Mesendoderm (in vitro differentiated cells): ENCODE measurements at regions not wholly inside any gene's neighbourhood (a gene's known extent, or its start where the extent isn't known, plus 50 kb on each side); places are given as distances from the start of the nearest gene placed in this dataset.

Experiments
- DNase-seq: peaks from one replicate; pipeline ENCODE4 v3.0.0; 2013
- H2AK5ac ChIP-seq: 2 replicates; pipeline ENCODE4 v1.6.1; 2013; ENCODE audit warnings: low read length, inconsistent platforms
- H2BK120ac ChIP-seq: 2 replicates; pipeline ENCODE4 v1.6.1; 2013; ENCODE audit warnings: low read depth, mild to moderate bottlenecking, low read length, moderate library complexity, mixed read lengths
- H2BK15ac ChIP-seq: replicated peaks from 2 replicates; pipeline ENCODE4 v1.6.1; 2013; ENCODE audit warnings: low read depth, mild to moderate bottlenecking, moderate library complexity
- H2BK5ac ChIP-seq: 2 replicates; pipeline ENCODE4 v1.6.1; 2013; ENCODE audit warnings: low read length, inconsistent platforms
- H3K18ac ChIP-seq: 2 replicates; pipeline ENCODE4 v1.6.1; 2013; ENCODE audit warnings: mild to moderate bottlenecking, low read length, mixed read lengths
- H3K23ac ChIP-seq: one replicate; pipeline ENCODE4 v1.6.1; 2013; ENCODE audit warnings: low read length
- H3K27ac ChIP-seq: 2 replicates; pipeline ENCODE4 v1.5.1; 2013; ENCODE audit warnings: low read depth, mild to moderate bottlenecking, inconsistent platforms, low read length, moderate library complexity
- H3K27me3 ChIP-seq: 2 replicates; pipeline ENCODE4 v1.6.1; 2013; ENCODE audit warnings: low read length, control low read depth, mild to moderate bottlenecking, inconsistent platforms; ENCODE audit not compliant: insufficient read depth, poor library complexity
- H3K36me3 ChIP-seq: 2 replicates; pipeline ENCODE4 v1.6.1; 2013; ENCODE audit warnings: low read length, inconsistent platforms; ENCODE audit not compliant: control insufficient read depth, insufficient read depth
- H3K4ac ChIP-seq: one replicate; pipeline ENCODE4 v1.6.1; 2013; ENCODE audit warnings: low read depth, mild to moderate bottlenecking, low read length, moderate library complexity
- H3K4me1 ChIP-seq: 2 replicates; pipeline ENCODE4 v1.6.1; 2013; ENCODE audit warnings: low read depth, low read length, inconsistent platforms; ENCODE audit not compliant: control insufficient read depth
- H3K4me2 ChIP-seq: 2 replicates; pipeline ENCODE4 v1.6.1; 2013; ENCODE audit warnings: low read length
- H3K4me3 ChIP-seq: 2 replicates; pipeline ENCODE4 v1.5.1; 2013; ENCODE audit warnings: mild to moderate bottlenecking, low read length
- H3K56ac ChIP-seq: one replicate; pipeline ENCODE4 v1.6.1; 2013; ENCODE audit warnings: low read length
- H3K79me1 ChIP-seq: 2 replicates; pipeline ENCODE4 v1.6.1; 2013; ENCODE audit warnings: low read length, inconsistent platforms
- H3K79me2 ChIP-seq: 2 replicates; pipeline ENCODE4 v1.6.1; 2013; ENCODE audit warnings: mild to moderate bottlenecking, low read length; ENCODE audit not compliant: control insufficient read depth, insufficient read depth
- H3K9ac ChIP-seq: 2 replicates; pipeline ENCODE4 v1.6.1; 2013; ENCODE audit warnings: low read length, inconsistent platforms
- H4K5ac ChIP-seq: one replicate; pipeline ENCODE4 v1.6.1; 2013; ENCODE audit warnings: low read length
- H4K8ac ChIP-seq: one replicate; pipeline ENCODE4 v1.6.1; 2013; ENCODE audit warnings: low read depth, mild to moderate bottlenecking, control low read depth, low read length, moderate library complexity
- WGBS: extraction: QIAGEN DNeasy Blood & Tissue Kit; methylation state at CpG from one replicate; pipeline ENCODE4 v1.1.7; 2013; ENCODE audit warnings: low lambda C conversion rate, missing lambda C conversion rate; ENCODE audit not compliant: insufficient coverage; ENCODE audit errors: extremely low coverage; 5-methylcytosine and 5-hydroxymethylcytosine counted together

DNA sequence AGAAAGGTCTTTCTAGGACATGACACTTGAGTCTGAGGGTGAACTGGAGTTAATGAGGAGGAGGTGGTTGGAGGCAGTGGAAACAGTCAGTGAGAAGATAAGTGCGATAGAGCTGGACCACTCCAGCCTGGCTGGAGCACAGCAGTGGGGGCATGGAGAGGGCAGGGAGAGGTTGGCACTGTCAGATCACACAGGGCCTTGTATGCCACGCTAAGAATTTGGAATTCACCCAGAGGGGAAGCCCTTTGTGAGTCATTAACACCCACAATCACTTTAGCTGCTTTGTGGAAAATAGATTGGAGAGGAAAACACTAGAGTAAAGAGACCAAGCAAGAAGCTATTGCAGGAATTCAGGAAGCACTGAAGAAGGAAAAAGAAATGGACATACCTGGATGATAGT is 83.3 kb downstream of the ZNF621 start:
- no CpG with 5 or more reads among the region's 2 CpGs for WGBS

DNA sequence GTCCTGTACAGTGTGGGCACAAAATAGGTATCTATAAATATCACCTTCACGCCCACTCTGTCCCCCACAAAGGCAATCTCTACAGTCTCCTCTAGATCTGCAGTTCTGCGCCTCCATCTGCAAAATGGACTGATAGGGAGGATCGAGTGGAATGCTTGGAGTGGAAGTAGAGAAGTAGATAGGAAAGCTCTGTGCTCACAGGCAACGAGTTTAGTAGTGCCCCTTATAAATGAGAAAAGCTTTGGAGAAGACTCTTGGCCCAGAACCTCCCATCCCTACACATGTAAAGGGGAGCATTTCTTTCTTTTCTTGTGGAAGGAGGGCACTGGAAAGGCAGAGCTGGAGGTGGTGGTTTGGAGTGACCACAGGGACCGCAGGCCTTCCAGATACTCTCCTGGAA is 88.5 kb downstream of the ZNF621 start:
- no CpG with 5 or more reads among the region's 5 CpGs for WGBS
- no peak for DNase-seq
- no peak overlapping the region for H3K18ac ChIP-seq
- no peaks in the 10 kb centered on the region for H3K79me1 ChIP-seq
- H4K5ac ChIP-seq = no peak overlapping the region
- H3K27me3 ChIP-seq = no peaks in the 10 kb centered on the region
- no peaks in the 10 kb centered on the region for H3K36me3 ChIP-seq
- no peak overlapping the region for H4K8ac ChIP-seq
- no peak overlapping the region for H3K4me2 ChIP-seq
- peaks cover 10% of the 10 kb centered on the region for H3K4me1 ChIP-seq
- H3K27ac ChIP-seq = no peak overlapping the region
- no peak overlapping the region for H2BK5ac ChIP-seq
- H3K4me3 ChIP-seq = no peak overlapping the region
- H2BK15ac ChIP-seq = no peak overlapping the region
- no peak overlapping the region for H3K23ac ChIP-seq
- no peak overlapping the region for H3K56ac ChIP-seq
- no peak overlapping the region for H3K9ac ChIP-seq
- H3K79me2 ChIP-seq = no peaks in the 10 kb centered on the region
- H3K4ac ChIP-seq = no peak overlapping the region
- H2BK120ac ChIP-seq = no peak overlapping the region
- no peak overlapping the region for H2AK5ac ChIP-seq

More for the DNA sequence above, 83.3 kb downstream of the ZNF621 start:
- H3K23ac ChIP-seq = no peak overlapping the region
- no peaks in the 10 kb centered on the region for H3K27me3 ChIP-seq
- no peak for DNase-seq
- H3K4ac ChIP-seq = no peak overlapping the region
- H3K56ac ChIP-seq = no peak overlapping the region
- no peak overlapping the region for H3K27ac ChIP-seq
- no peak overlapping the region for H2BK120ac ChIP-seq
- no peak overlapping the region for H2BK15ac ChIP-seq
- H3K36me3 ChIP-seq = no peaks in the 10 kb centered on the region
- H3K4me2 ChIP-seq = no peak overlapping the region
- H4K5ac ChIP-seq = no peak overlapping the region
- H3K4me1 ChIP-seq = peaks cover 4% of the 10 kb centered on the region
- H3K79me2 ChIP-seq = no peaks in the 10 kb centered on the region
- no peak overlapping the region for H2AK5ac ChIP-seq
- H4K8ac ChIP-seq = no peak overlapping the region
- H2BK5ac ChIP-seq = no peak overlapping the region
- no peak overlapping the region for H3K18ac ChIP-seq
- no peak overlapping the region for H3K9ac ChIP-seq
- no peaks in the 10 kb centered on the region for H3K79me1 ChIP-seq
- no peak overlapping the region for H3K4me3 ChIP-seq

DNA sequence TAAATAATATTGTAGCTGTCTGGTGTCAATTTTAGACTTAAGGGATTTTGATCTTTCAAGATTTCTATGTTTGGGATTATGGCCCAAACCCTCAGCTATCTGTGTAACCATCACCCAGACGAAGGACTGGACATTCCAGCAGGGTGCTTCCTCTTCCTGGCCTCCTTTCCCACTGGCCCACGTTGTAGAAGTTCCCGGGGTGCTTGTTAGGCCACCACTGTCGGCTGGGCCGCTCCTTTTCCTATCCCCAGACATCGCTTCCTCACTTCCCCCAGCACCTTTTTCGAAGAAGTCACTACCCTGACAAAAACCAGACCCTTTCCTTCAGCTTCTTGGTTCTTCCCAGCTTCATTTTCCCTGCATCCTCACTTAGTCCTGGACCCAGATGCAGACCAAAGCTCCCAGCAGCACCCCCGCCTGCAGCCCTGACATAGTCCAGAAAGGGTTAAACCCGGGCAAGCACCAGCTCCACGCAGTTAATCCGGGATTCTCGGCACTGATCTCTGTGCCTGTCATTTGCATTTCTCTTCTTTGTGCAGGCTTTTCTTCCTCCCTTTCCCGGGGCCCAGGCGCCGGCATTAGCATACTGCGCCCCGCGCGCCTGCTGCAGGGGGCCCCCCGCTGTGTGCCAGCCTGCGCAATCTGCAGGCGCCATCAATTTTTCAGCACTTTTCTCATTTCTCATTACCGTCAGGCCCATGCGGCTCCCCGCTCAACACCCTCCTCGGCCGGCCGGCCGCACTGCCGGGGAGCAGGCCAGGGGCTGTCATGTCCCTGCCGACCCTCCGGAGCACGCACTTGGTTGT is 90.6 kb downstream of the ZNF621 start:
- peak overlapping the region; percentile 16 for H3K18ac ChIP-seq
- H3K9ac ChIP-seq = peak overlapping the region; percentile 32
- H3K27ac ChIP-seq = no peak overlapping the region
- H3K56ac ChIP-seq = peak overlapping the region; percentile 63
- DNase-seq = peak; percentile 80
- no CpG with 5 or more reads among the region's 33 CpGs for WGBS
- H2BK15ac ChIP-seq = no peak overlapping the region
- peak overlapping the region; percentile 30 for H3K4me2 ChIP-seq
- H3K36me3 ChIP-seq = no peaks in the 10 kb centered on the region
- H3K79me2 ChIP-seq = no peaks in the 10 kb centered on the region
- no peak overlapping the region for H4K8ac ChIP-seq
- H3K23ac ChIP-seq = no peak overlapping the region
- H3K4me3 ChIP-seq = no peak overlapping the region
- H3K79me1 ChIP-seq = no peaks in the 10 kb centered on the region
- no peak overlapping the region for H3K4ac ChIP-seq
- no peak overlapping the region for H2AK5ac ChIP-seq
- H4K5ac ChIP-seq = no peak overlapping the region
- peak overlapping the region; percentile 18 for H2BK120ac ChIP-seq
- no peak overlapping the region for H2BK5ac ChIP-seq
- no peaks in the 10 kb centered on the region for H3K27me3 ChIP-seq
- H3K4me1 ChIP-seq = peaks cover 10% of the 10 kb centered on the region

DNA sequence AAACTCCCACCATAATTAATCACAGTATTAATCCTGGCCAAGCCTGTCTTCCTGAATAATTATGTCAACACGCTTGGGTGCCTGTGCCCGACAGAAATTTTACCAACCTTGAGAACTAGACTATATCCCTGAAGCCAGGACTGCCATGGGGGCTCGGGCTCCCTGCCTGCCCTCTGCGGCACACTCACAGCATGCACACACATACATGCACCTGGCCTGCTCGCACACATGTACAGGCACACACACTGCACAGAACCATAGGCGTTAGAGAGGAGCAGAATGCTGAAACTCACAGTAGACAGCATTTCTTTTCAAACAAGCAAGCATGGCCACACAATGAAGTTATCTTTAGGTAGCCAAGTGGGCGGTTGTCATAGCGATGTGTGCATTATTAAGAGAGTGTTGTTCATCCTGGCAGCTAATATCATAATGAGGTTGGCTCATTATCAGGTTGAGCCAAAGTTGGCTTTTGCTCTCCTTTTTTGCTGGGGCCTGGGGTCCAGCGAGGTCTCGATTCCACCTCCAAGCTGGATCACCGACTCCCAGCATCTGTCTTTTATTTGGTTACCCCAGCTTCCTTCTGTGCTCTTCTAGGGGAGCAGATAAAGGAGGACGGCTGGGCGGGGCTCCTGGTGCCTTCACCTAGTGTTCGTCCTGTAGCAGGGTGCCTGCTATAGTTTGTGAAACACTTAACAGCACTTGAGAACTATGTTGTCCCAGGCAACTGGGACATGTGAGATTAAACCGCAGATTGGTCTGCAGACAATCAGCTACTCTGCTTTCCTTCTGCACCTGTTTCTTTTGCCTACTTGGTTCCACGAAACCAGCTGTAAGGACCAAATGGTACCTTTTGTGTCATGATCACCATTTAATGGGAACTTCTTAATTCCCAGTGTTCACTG is 91.4 kb downstream of the ZNF621 start:
- Histone ChIP-seq H2AK5ac (peak overlapping the region; percentile 76), H3K4me3 (no peak overlapping the region), H3K23ac (no peak overlapping the region), H3K4me2 (peak overlapping the region; percentile 30), H4K8ac (no peak overlapping the region), H3K56ac (peak overlapping the region; percentile 63), H3K36me3 (no peaks in the 10 kb centered on the region), H3K4ac (no peak overlapping the region), H3K79me1 (no peaks in the 10 kb centered on the region), H3K4me1 (peaks cover 10% of the 10 kb centered on the region), H3K27ac (no peak overlapping the region), H3K27me3 (no peaks in the 10 kb centered on the region), H2BK120ac (no peak overlapping the region), H2BK5ac (no peak overlapping the region), H3K18ac (no peak overlapping the region), H3K9ac (peak overlapping the region; percentile 32), H3K79me2 (no peaks in the 10 kb centered on the region), H2BK15ac (no peak overlapping the region), H4K5ac (no peak overlapping the region)
- no CpG with 5 or more reads among the region's 16 CpGs for WGBS
- peak; percentile 19 for DNase-seq

DNA sequence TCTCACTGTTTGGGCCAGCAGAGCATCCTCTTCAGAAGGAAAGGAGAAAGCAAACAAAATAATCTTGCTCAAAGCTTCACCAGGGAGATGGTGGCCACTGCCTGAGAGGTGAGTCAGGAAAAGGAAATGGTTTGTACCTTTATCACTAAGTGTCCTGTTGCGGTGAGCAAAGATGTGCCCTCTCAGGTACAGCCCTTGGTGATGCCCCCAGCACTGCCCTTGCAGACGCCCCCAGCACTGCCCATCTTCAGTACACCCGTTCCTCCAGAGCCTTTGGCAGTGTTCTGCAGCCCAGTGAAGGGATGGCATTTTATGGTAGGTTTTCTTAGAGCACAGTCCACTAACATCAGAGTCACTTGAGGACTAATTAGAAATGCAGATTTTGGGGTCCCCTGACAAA is 92.3 kb downstream of the ZNF621 start:
- H4K5ac ChIP-seq = no peak overlapping the region
- no peak overlapping the region for H2BK120ac ChIP-seq
- no peak overlapping the region for H3K56ac ChIP-seq
- WGBS = no CpG with 5 or more reads among the region's 3 CpGs
- no peaks in the 10 kb centered on the region for H3K79me2 ChIP-seq
- no peaks in the 10 kb centered on the region for H3K27me3 ChIP-seq
- H3K36me3 ChIP-seq = no peaks in the 10 kb centered on the region
- H2BK5ac ChIP-seq = no peak overlapping the region
- H3K4me1 ChIP-seq = peaks cover 10% of the 10 kb centered on the region
- no peak overlapping the region for H3K18ac ChIP-seq
- no peaks in the 10 kb centered on the region for H3K79me1 ChIP-seq
- H3K4me3 ChIP-seq = no peak overlapping the region
- H3K27ac ChIP-seq = no peak overlapping the region
- H3K4me2 ChIP-seq = no peak overlapping the region
- H3K23ac ChIP-seq = no peak overlapping the region
- no peak overlapping the region for H4K8ac ChIP-seq
- no peak overlapping the region for H2AK5ac ChIP-seq
- no peak overlapping the region for H3K9ac ChIP-seq
- DNase-seq = no peak
- no peak overlapping the region for H3K4ac ChIP-seq
- H2BK15ac ChIP-seq = no peak overlapping the region
